HG03521 (cell line): ENCODE measurements at regions not wholly inside any gene's neighbourhood (a gene's known extent, or its start where the extent isn't known, plus 50 kb on each side); places are given as distances from the start of the nearest gene placed in this dataset.
"Not testable (repeated sequence)": the region's sequence is repeated elsewhere in the genome, so short reads cannot be mapped to it uniquely, and the experiment has no call there.

Source experiments
- ATAC-seq: cut with Tn5 transposase; IDR thresholded peaks from one replicate; pipeline ENCODE4 v1.9.1; 2021; ENCODE audit warnings: mild to moderate bottlenecking, moderate library complexity; ENCODE audit not compliant: unreplicated experiment

GRCh38 chr3:8298021-8298954, 203.3 kb upstream of the LMCD1 start:
- no peak for ATAC-seq

- ATAC-seq: no peak
Measured at GRCh38 chr3:8301977-8302735, 199.5 kb upstream of the LMCD1 start.

- no peak for ATAC-seq
Measured at GRCh38 chr3:8303466-8303865, 198.2 kb upstream of the LMCD1 start.

- ATAC-seq: no peak
Measured at GRCh38 chr3:8305371-8305770, 196.3 kb upstream of the LMCD1 start.

- ATAC-seq: no peak
Measured at GRCh38 chr3:8307545-8308110, 194.0 kb upstream of the LMCD1 start.

GRCh38 chr3:8311321-8311720, 190.3 kb upstream of the LMCD1 start:
- ATAC-seq: no peak

- ATAC-seq: no peak
Measured at GRCh38 chr3:8312685-8313084, 188.9 kb upstream of the LMCD1 start.

- no peak for ATAC-seq
Measured at GRCh38 chr3:8313560-8314267, 187.9 kb upstream of the LMCD1 start.

GRCh38 chr3:8315526-8315925, 186.1 kb upstream of the LMCD1 start:
- not testable (repeated sequence) for ATAC-seq

GRCh38 chr3:8317661-8318649, 183.7 kb upstream of the LMCD1 start:
- ATAC-seq: no peak

GRCh38 chr3:8319935-8320634, 181.5 kb upstream of the LMCD1 start:
- no peak for ATAC-seq

GRCh38 chr3:8320711-8321458, 180.7 kb upstream of the LMCD1 start:
- ATAC-seq: no peak

- ATAC-seq: no peak
Measured at GRCh38 chr3:8324747-8325146, 176.9 kb upstream of the LMCD1 start.

GRCh38 chr3:8325306-8325705, 176.3 kb upstream of the LMCD1 start:
- ATAC-seq: no peak

GRCh38 chr3:8325833-8326232, 175.8 kb upstream of the LMCD1 start:
- ATAC-seq: not testable (repeated sequence)

GRCh38 chr3:8327739-8328138, 173.9 kb upstream of the LMCD1 start:
- ATAC-seq: no peak

GRCh38 chr3:8328967-8329366, 172.7 kb upstream of the LMCD1 start:
- no peak for ATAC-seq

- no peak for ATAC-seq
Measured at GRCh38 chr3:8329598-8329997, 172.0 kb upstream of the LMCD1 start.

- no peak for ATAC-seq
Measured at GRCh38 chr3:8336456-8336855, 165.2 kb upstream of the LMCD1 start.
